HG02610 (cell line): ENCODE measurements at regions not wholly inside any gene's neighbourhood (a gene's known extent, or its start where the extent isn't known, plus 50 kb on each side); places are given as distances from the start of the nearest gene placed in this dataset.

Experiments used
- ATAC-seq: cut with Tn5 transposase; IDR thresholded peaks from one replicate; pipeline ENCODE4 v1.9.1; 2021; ENCODE audit warnings: mild to moderate bottlenecking, moderate library complexity; ENCODE audit not compliant: unreplicated experiment

- ATAC-seq, result no peak
Measured at GRCh38 chr13:34757441-34757840, 184.6 kb upstream of the NBEA start.

GRCh38 chr13:34758628-34759027 lies 183.4 kb upstream of the NBEA start:
- ATAC-seq, result no peak

DNA sequence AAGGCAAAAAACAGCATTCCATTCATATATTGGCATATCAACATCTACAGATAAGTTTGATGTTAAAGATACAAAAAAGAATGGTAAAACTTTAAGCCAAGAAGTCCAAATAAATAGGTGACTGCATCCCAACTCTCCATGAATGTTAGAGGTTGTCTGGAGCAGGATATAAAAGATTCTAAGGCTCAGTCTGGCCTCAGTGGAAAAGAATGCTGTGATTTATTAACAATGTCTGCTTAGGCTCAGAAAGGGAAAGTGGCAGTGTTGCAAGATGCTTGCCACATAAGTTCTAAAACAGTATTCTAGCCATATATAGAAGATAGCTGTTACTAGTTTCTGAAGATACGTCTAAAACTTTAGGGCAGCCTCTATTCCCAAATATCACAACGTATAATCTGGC lies 179.8 kb upstream of the NBEA start:
- ATAC-seq, result no peak

DNA sequence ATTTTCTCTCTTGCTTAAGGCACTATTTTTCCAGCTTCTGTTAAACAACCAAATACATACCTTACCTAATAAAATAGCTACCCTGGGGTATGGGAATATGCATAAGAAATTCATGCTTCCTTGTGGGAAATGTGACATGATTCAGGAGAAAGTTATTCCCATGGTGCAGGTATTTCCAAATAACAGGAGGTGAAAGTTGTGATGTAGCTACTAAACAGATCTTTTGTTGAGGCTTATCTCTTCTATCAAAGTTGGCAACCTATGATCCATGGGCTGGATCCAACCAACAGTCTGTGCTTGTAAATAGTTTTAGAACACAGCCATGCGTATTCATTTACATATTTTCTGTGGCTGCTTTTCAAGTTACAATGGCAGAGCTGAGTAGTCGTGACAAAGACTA lies 177.8 kb upstream of the NBEA start:
- no peak for ATAC-seq

DNA sequence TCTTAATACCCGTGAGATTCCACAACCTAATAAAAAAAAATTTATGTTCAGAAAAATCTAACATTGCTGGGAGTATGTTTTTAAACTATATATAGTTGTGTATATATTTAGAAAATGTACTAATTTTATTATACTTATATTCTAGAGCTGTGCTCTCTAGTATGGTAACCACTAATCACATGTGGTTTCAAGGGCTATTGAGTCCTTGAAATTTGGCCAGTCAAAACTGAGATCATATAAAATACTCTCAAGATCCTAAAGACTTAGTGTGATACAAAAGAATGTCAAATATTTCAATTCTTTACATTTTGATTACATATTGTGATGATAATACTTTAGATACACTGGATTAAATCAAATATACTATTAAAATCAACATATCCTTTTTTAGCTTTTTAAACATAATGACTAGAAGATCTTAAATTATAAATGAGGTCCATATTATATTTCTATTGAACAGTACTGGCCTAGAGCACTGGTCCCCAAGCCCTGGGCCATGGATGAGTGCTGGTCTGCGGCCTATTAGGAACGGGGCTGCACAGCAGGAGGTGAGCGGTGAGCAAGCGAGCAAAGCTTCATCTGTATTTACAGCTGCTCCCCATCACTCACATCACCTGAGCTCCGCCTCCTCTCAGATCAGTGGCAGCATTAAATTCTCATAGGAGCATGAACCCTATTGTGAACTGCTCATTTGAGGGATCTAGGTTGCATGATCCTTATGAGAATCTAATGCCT lies 176.5 kb upstream of the NBEA start:
- ATAC-seq, result no peak

DNA sequence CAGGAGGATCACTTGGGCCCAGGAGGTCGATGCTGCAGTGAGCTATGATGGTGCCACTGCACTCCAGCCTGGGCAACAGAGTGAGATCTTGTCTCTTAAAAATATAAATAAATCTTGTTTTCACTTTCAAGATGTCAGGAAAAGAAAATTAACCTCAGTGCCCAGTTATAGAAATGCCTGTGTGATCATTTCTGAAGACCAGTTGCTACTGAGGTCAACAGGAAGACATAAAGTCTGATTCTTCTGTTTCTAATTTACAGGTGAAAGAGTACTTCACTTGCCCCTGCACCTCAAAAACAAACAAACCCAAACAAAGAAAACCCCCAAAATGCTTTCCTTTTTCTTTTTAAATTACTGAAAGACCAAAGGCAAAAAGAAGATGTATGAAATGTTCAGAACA lies 174.3 kb upstream of the NBEA start:
- no peak for ATAC-seq

DNA sequence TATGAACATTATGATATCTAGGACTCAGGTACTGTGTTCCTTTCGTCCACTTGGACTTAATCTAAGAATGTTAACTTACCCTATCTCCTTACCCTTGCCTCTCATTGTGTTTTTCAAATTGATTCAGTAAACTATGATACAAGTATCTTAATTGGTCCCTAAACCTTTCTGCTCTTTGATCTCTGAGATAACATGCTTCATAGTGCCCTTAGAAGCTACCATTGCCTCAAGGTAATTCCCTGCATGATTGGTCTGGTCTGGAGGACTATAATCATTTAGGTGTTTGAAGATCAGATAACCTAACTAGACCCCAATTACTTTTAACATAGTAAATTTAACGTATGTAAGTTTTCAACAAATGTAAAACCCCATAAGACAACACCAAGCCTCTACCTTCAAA lies 169.9 kb upstream of the NBEA start:
- no peak for ATAC-seq

DNA sequence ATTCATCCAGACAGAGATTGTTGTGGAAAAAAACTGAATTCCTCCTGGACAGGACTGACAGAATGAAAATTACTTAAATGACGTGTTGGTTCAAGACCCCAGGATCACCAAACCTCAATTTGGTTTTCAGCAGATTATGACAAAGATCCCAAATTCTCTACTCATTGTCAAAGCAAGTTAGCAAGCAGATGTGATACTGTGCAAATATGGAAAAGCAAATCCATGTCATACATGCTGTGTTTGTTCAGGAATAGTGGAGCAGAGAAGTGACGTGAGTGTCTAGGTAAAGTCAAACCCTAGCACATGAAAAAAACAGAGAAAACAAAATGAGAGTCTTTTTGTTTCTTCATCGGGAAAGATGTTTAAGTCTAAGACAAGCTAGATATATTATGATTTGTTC lies 169.2 kb upstream of the NBEA start:
- no peak for ATAC-seq

GRCh38 chr13:34776390-34776981 lies 165.6 kb upstream of the NBEA start:
- ATAC-seq, result no peak

DNA sequence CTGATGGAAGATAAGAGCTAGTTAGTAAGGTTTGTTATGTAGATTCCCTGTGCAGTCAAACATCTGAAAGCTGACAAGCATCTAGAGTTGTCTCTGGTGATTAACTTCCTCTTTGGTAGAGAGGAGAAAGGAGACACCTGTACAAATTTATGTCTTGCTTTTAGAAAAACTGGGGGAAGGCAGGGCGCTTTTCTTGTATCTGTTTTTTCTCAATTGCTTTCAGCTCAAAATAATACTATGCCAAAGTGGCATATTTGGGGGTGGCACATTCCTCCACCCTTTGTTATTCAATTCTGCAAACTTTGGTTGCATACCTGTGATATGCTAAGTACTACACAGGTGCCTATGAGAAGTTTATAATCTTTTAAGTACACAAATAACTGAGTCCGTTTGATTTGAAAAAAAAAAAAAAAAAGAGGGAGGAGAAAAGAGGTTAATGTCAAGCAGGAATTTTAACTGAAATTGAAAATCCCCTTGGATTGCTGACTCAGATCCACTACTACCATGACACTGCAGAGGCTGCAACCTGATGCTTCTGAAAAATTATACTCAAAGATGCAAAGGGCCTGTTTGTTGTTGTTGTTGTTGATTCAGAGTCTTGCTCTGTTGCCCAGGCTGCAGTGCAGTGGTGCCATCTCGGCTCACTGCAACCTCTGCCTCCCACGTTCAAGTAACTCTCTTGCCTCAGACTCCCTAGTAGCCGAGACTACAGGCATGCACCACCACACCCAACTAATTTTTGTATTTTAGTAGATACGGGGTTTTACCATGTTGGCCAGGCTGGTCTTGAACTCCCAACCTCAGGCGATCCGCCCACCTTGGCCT lies 164.8 kb upstream of the NBEA start:
- ATAC-seq, result no peak

DNA sequence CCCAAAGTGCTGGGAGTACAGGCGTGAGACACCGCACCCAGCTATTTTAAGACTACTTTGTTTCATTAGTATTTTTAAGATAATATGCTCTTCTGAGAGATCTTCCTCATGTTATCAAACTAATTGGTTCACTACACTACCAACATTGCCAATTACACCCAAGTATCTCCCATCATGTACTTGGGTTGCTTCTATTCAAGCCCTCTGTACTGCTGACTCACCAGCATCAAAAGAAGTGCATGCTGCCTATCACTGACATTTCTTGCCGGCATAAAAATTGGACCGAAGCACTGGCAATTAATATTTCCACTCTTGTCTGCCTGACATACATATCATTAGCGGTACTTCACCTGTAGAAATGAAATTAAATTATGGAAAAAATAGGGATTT lies 164.2 kb upstream of the NBEA start:
- no peak for ATAC-seq

- ATAC-seq, result no peak
Measured at GRCh38 chr13:34779171-34779570, 162.9 kb upstream of the NBEA start.

GRCh38 chr13:34793301-34793700 lies 148.8 kb upstream of the NBEA start:
- no peak for ATAC-seq

- ATAC-seq, result no peak
Measured at GRCh38 chr13:34803756-34804155, 138.3 kb upstream of the NBEA start.

GRCh38 chr13:34805347-34805746 lies 136.7 kb upstream of the NBEA start:
- no peak for ATAC-seq

- ATAC-seq, result no peak
Measured at GRCh38 chr13:34808649-34809048, 133.4 kb upstream of the NBEA start.

- no peak for ATAC-seq
Measured at GRCh38 chr13:34810996-34811395, 131.1 kb upstream of the NBEA start.

DNA sequence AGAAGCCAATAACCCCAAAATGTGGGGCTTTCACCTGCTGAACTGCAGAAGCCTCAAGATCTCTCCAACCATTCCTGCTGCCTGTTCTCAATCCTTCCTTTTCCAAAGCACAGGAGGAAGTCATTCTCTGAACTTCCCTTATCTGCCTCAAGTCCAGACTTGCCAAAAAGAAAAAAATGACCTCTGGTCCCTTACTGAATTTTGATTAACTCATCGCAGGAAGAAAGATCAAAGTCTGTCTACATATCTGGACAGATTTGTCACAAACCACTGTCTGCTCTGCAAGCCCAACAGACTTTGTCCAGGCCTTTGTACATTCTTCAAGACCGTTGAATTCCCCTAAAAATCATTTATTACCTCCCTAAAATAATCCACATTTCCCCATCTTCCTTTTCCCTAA lies 126.5 kb upstream of the NBEA start:
- ATAC-seq, result no peak

GRCh38 chr13:34816245-34816884 lies 125.7 kb upstream of the NBEA start:
- no peak for ATAC-seq

DNA sequence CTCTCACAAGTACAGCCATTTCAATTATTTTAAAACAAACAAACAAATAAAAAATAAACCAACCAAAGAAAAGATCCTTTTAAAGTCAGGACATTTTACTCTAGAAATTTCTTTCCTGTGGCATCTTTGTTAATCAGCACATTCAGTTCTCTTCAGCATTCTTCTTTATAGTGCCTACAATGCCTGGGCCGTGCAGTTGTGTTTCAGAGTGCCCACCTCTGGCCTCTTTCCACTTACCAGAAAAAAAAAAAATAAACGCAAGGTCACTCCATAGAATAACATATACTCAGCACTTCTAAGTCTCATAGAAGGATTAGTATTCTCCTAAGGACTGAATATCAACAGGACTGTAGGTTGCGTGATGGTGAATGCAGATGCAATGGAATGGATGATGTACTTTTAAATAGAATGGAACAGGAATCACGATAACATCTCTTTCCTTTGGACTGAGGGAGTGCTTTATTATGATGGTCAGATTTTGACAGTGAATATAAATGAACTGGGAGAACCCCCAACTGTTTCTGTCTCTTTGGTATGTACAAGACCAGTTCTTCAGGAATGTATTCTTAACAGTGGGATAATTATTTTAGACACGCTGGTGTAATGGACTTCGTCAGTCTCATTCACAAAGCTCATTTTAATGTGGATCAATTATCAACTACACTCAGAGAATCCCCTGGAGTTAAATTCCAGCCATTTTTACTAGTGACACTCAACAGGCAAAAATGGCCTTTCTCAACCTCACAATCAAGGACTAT lies 125.0 kb upstream of the NBEA start:
- ATAC-seq, result no peak

- no peak for ATAC-seq
Measured at GRCh38 chr13:34822650-34823049, 119.4 kb upstream of the NBEA start.
